ENCODE measurements at regions not wholly inside any gene's neighbourhood (a gene's known extent, or its start where the extent isn't known, plus 50 kb on each side); places are given as distances from the start of the nearest gene placed in this dataset.
A peak's percentile ranks its signal among the peaks of the same experiment; 100 is the strongest.
"Not testable (repeated sequence)": the region's sequence is repeated elsewhere in the genome, so short reads cannot be mapped to it uniquely, and the experiment has no call there.

DNA sequence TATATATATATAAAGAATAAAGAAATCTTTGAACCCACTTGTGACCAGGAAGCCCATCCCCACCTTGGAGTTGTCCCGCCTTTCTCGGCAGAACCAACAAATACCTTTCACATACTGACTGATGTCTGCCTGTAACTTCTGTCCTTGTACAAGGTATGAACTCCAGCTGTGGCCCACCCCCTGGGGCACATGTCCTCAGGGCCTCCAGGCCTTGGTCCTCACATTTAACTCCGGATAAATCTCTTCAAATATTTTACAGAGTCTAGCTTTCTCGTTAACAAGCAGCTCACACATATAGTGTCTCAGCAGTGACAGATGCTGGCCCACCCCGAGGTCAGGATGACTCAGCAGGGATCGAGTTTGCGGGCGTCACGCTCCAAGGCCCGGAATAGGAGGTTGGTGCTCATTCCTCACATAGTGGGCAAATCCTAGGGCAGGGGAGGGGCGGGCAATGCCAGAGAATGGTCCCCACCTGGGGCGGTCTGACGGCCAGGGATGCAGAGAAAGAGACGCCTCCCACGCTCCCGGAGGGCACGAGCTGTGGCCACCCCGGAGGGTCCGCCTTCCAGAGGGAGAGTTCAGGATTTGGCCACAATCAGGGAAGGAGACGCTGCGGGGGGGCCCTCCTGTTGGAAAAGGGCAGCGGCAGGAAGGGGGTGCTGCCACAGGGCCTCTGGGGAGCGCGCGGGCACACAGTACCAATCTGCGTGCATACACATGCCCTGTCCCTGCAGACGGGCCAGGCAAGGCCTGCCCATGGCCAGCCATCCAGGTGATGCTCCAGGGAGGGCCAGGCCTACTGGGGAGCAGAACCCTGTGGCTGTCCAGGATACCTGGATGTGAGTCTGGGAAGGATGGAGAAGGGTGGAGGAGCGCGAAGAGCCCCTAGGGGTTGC, 87.8 kb upstream of the METTL9 start:
- not testable (repeated sequence) for H3K9me3 Mint-ChIP-seq, H3K27me3 Mint-ChIP-seq, H3K36me3 Mint-ChIP-seq
- H3K4me1 Mint-ChIP-seq, result peaks cover 52 to 67% (median 53%) of the 10 kb centered on the region in 3 donors
- H3K27ac Mint-ChIP-seq, result peak overlapping the region; percentile 80 to 92 (median 91)
- peak overlapping the region in 3 of 4 donors; percentile 69 to 77 (median 72) for H3K4me3 Mint-ChIP-seq

- not testable (repeated sequence) for H3K9me3 Mint-ChIP-seq, H3K27me3 Mint-ChIP-seq, H3K36me3 Mint-ChIP-seq
- H3K4me1 Mint-ChIP-seq, result peaks cover 46 to 65% (median 54%) of the 10 kb centered on the region in 3 donors
- peak overlapping the region in 2 of 3 donors; percentile 57 to 80 for H3K27ac Mint-ChIP-seq
- peak overlapping the region in 2 of 4 donors; percentile 17 to 50 for H3K4me3 Mint-ChIP-seq
Observed at GRCh38 chr16:21512280-21513192, 86.8 kb upstream of the METTL9 start.

DNA sequence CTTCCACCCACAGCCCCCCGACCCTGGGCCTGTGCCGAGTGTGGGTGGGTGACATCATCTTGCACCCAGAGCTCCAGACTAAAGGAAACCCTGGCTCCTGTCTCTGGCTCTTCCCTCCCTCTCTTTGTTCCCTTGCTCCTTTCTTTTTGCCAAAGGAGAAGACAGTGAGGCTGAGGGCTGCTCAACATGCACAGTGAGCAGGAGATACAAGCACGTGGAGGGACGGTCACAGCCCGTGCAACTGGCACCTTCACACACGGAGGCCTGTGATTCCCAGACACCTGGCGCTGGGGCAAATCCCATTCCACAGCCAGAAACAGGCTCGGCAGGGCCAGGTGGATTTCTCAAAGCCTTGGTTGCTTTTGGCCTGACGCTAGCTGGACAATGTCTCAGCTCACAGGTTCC, 86.0 kb upstream of the METTL9 start:
- Mint-ChIP-seq H3K4me1 (peaks cover 43 to 60% (median 50%) of the 10 kb centered on the region in 3 donors), H3K4me3 (peak overlapping the region in 3 of 4 donors; percentile 82 to 91 (median 82)), H3K27ac (peak overlapping the region; percentile 53 to 96 (median 90))
- H3K9me3 Mint-ChIP-seq, H3K36me3 Mint-ChIP-seq, H3K27me3 Mint-ChIP-seq: not testable (repeated sequence)

- peak overlapping the region; percentile 3 to 91 (median 74) for H3K4me3 Mint-ChIP-seq
- H3K4me1 Mint-ChIP-seq, result peaks cover 38 to 54% (median 50%) of the 10 kb centered on the region in 3 donors
- H3K36me3 Mint-ChIP-seq, result not testable (repeated sequence)
Observed at GRCh38 chr16:21513812-21514473, 85.4 kb upstream of the METTL9 start.

GRCh38 chr16:21514474-21514840, 84.9 kb upstream of the METTL9 start:
- not testable (repeated sequence) for H3K9me3 Mint-ChIP-seq, H3K36me3 Mint-ChIP-seq, H3K27me3 Mint-ChIP-seq
- Mint-ChIP-seq H3K4me3 (peak overlapping the region; percentile 3 to 91 (median 74)), H3K27ac (peak overlapping the region in 2 of 3 donors; percentile 90 to 96), H3K4me1 (peaks cover 38 to 51% (median 46%) of the 10 kb centered on the region in 3 donors)

More at GRCh38 chr16:21513812-21514473, 85.4 kb upstream of the METTL9 start:
- H3K27me3 Mint-ChIP-seq, H3K9me3 Mint-ChIP-seq: not testable (repeated sequence)
- peak overlapping the region; percentile 53 to 96 (median 90) for H3K27ac Mint-ChIP-seq

DNA sequence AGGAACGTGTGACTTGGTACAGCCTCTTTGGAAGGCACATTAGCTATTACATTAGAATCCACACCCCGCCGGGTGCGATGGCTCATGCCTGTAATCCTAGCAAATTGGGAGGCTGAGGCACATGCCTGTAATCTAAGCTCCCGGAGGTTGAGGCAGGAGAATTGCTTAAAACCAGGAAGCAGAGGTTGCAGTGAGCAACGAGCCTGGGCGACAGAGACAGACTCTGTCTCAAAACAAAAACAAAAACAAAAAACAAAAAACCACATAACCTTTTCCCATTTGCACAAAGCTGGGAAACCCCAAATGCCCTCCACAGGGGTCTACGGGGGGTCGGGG, 82.7 kb upstream of the METTL9 start:
- Mint-ChIP-seq H3K4me1 (peaks cover 27 to 37% (median 36%) of the 10 kb centered on the region in 3 donors), H3K4me3 (peak overlapping the region in 3 of 4 donors; percentile 78 to 98 (median 97)), H3K27ac (peak overlapping the region in 2 of 3 donors; percentile 82 to 93)
- not testable (repeated sequence) for H3K36me3 Mint-ChIP-seq, H3K9me3 Mint-ChIP-seq, H3K27me3 Mint-ChIP-seq

GRCh38 chr16:21517263-21517662, 82.1 kb upstream of the METTL9 start:
- H3K27me3 Mint-ChIP-seq, H3K36me3 Mint-ChIP-seq: not testable (repeated sequence)
- peaks cover 26 to 34% (median 34%) of the 10 kb centered on the region in 3 donors for H3K4me1 Mint-ChIP-seq

DNA sequence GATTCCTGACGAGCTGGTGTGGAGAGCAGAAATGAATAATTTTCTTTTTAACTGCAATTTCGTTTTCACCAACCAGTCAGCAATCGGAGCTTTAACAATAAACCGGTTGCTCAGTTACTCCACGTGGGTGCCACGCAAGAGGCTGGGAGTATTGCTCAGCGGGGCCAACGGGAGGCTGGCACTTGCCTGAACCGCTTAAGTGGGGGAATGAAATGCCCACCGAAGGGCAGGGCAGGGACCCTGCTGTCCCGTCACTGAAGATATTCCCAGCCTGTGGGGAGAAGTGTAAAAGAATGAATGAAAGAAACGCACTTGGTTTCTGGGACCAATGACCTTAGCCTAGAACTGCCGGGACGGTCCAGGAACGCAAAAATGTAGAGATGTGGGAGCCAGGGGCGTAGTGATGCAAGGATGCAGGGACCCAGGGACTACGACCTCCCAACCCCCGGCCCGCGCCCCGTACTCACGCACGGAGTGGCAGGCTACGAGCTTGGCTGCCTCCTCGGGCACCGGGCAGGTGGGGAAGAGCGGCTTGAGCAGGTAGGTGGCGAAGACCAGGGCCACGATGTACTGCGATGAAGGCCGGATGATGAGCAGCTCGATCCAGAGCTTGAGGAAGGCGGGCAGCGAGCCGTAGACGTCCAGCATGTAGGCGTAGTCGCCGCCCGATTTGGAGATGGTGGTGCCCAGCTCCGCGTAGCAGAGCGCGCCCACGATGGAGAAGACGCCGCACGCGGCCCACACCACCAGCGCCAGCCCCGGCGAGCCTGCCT, 79.8 kb upstream of the METTL9 start:
- H3K27me3 Mint-ChIP-seq, H3K9me3 Mint-ChIP-seq, H3K36me3 Mint-ChIP-seq: not testable (repeated sequence)
- H3K4me1 Mint-ChIP-seq, result peaks cover 13 to 20% (median 18%) of the 10 kb centered on the region in 3 donors
- peak overlapping the region; percentile 95 to 99 (median 98) for H3K4me3 Mint-ChIP-seq
- peak overlapping the region; percentile 98 to 99 (median 99) for H3K27ac Mint-ChIP-seq

More at GRCh38 chr16:21517263-21517662, 82.1 kb upstream of the METTL9 start:
- not testable (repeated sequence) for H3K9me3 Mint-ChIP-seq
- Mint-ChIP-seq H3K4me3 (peak overlapping the region; percentile 90 to 98 (median 96)), H3K27ac (peak overlapping the region; percentile 98 to 99 (median 99))

DNA sequence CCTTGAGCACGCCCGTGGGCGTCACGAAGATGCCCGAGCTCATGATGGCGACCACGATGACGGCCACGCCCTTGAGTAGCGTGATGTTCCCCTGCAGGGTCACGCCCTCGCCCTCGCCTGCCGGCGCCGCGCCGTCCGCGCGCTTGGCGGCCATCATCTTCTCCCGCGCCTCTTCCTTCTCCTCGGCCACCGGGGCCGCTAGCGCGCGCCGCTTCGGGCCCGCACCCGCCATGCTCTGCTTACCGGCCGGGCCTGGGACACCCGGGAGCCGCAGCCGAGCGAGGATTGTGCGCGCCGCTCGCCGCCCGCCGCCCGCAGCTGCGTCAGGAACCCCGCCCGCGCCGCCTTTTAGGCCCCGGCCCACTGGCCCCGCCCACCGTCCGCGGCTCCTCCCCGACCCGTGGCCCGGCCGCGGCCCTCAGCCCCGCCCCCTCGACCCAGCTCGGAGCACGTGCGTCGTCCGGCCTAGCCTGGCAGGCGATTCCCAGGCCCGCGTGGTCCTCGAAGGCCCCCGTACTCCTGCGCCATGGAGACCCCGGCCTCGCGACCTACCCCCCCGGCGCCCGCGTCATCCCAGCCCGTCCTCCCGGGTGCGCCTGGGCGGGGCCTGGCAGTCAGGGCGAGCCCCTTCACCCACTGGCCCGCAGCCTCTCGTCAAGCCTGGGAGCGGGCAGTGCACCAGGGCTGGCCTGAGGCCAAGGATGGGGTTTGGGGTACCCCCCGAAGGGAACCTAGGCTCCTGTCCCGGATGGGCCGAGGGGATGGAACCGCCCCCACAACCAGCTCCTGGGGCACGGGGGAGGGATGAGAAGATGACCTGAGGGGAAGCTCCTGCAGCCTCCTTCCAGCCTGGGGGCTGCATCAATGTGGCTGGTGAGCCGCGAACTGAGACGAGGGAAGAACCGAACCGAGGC, 79.0 kb upstream of the METTL9 start:
- not testable (repeated sequence) for H3K9me3 Mint-ChIP-seq, H3K36me3 Mint-ChIP-seq, H3K27me3 Mint-ChIP-seq
- Mint-ChIP-seq H3K27ac (peak overlapping the region; percentile 98 to 99 (median 99)), H3K4me3 (peak overlapping the region; percentile 95 to 99 (median 98)), H3K4me1 (peaks cover 12 to 16% (median 14%) of the 10 kb centered on the region in 3 donors)

GRCh38 chr16:21521048-21521389, 78.4 kb upstream of the METTL9 start:
- not testable (repeated sequence) for H3K9me3 Mint-ChIP-seq, H3K27me3 Mint-ChIP-seq, H3K36me3 Mint-ChIP-seq
- Mint-ChIP-seq H3K4me1 (peaks cover 8 to 12% (median 9%) of the 10 kb centered on the region in 3 donors), H3K27ac (peak overlapping the region in 1 of 3 donors; percentile 53), H3K4me3 (peak overlapping the region in 3 of 4 donors; percentile 33 to 71 (median 38))

DNA sequence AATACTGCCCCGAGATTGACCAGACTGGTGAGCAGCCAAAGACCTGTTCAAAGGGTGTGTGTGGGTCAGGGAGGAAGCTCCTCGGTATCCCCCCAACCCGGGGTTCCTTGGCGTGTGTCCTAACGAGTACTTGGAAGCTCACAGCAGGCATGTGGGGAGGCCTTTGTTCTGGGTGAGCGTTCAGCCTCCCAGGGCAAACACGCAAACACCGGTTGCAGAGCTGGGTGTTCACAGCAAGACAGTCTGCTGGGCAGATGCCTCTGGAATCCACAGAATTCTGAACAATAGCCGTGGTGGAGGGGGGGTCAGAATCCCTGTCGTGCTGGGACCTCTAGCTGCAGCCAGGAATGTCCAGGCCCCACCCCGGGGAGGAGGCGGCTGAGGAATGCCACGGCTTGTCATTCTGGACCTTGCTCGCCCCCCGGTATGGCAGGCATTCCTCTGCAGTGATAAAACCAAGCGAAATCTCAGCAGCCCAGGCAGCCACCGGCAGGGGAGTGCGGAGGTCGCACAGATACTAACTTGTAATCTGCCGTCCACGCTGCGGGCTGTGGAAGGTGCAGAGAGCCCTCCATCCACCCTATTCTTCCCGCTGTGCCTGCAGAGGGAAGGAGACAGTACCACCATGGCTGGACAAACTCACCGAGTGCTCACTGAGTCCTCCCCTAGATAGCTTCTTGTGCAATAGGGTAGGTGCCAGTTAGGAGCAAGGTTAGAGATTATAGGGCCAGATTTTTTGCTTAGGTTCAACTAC, 77.8 kb upstream of the METTL9 start:
- H3K27me3 Mint-ChIP-seq, H3K9me3 Mint-ChIP-seq: not testable (repeated sequence)

DNA sequence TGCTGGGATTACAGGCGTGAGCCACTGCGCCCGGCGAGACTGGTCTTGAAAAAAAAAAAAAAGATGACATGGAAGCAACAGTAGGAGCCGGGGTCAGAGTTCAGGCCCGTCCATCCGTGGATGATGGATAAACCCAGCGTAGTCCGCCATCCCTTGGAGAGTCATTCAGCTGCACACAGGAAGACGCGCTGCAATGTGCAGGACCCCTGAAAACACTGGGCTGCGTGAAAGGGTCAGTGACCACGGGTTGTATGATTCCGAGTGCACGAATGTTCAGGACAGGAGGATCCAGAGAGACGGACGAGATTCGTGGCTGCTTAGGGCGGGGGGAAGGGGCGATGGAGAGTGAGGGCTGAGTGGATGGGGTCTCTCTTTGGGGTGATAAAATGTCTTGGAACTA, 76.5 kb upstream of the METTL9 start:
- not testable (repeated sequence) for H3K9me3 Mint-ChIP-seq, H3K36me3 Mint-ChIP-seq, H3K4me1 Mint-ChIP-seq, H3K27me3 Mint-ChIP-seq
- Mint-ChIP-seq H3K4me3 (peak overlapping the region in 1 of 4 donors; percentile 47), H3K27ac (peak overlapping the region in 1 of 3 donors; percentile 36)

More for the DNA sequence above, 77.8 kb upstream of the METTL9 start:
- H3K4me3 Mint-ChIP-seq, result peak overlapping the region in 3 of 4 donors; percentile 27 to 71 (median 38)
- H3K27ac Mint-ChIP-seq, result peak overlapping the region in 2 of 3 donors; percentile 53 to 69
- H3K4me1 Mint-ChIP-seq, result peaks cover 7 to 10% (median 7%) of the 10 kb centered on the region in 3 donors
- H3K36me3 Mint-ChIP-seq, result not testable (repeated sequence)
